Nephron (organoid): ENCODE measurements at regions not wholly inside any gene's neighbourhood (a gene's known extent, or its start where the extent isn't known, plus 50 kb on each side); places are given as distances from the start of the nearest gene placed in this dataset.

Source experiments
- H3K27ac Mint-ChIP-seq, 3 experiments: 2 replicates each; pipeline ENCODE4 v1.8.0; 2020; ENCODE audit warnings: mixed read lengths in 3 of 3, mild to moderate bottlenecking in 2 of 3, moderate library complexity in 1 of 3
- H3K27me3 Mint-ChIP-seq: 2 replicates; pipeline ENCODE4 v1.8.0; 2021; ENCODE audit warnings: low read depth, mild to moderate bottlenecking, moderate library complexity, mixed read lengths
- H3K36me3 Mint-ChIP-seq: 2 replicates; pipeline ENCODE4 v1.8.0; 2020; ENCODE audit warnings: low read depth, mixed read lengths
- H3K4me1 Mint-ChIP-seq: 2 replicates; pipeline ENCODE4 v1.8.0; 2020; ENCODE audit warnings: mixed read lengths
- H3K4me3 Mint-ChIP-seq, 3 experiments: 2 replicates each; pipeline ENCODE4 v1.8.0; 2020; ENCODE audit warnings: mild to moderate bottlenecking in 3 of 3, mixed read lengths in 3 of 3, moderate library complexity in 2 of 3
- H3K9me3 Mint-ChIP-seq: 2 replicates; pipeline ENCODE4 v1.8.0; 2020; ENCODE audit warnings: mixed read lengths
- CTCF ChIP-seq, 3 experiments: fragments of 200-600 bp; sonication (generic); IDR thresholded peaks; one replicate each; pipeline ENCODE4 v1.5.0; 2021; ENCODE audit warnings: antibody characterized with exemption in 3 of 3; ENCODE audit not compliant: unreplicated experiment in 3 of 3

- no peaks in the 10 kb centered on the region for H3K36me3 Mint-ChIP-seq
- H3K9me3 Mint-ChIP-seq = no peaks in the 10 kb centered on the region
- no peak overlapping the region for H3K27ac Mint-ChIP-seq
- H3K4me1 Mint-ChIP-seq = no peaks in the 10 kb centered on the region
- TF ChIP-seq CTCF (IDR thresholded peaks at IDR 0.05; ENCODE audit: unreplicated experiment in 3 of 3) = no peak
- no peak overlapping the region for H3K4me3 Mint-ChIP-seq
- H3K27me3 Mint-ChIP-seq = no peaks in the 10 kb centered on the region
Observed at GRCh38 chr3:180827171-180827570, 85.3 kb upstream of the FXR1 start.

GRCh38 chr3:180828001-180828720 is 84.3 kb upstream of the FXR1 start:
- Mint-ChIP-seq H3K27ac (no peak overlapping the region), H3K36me3 (no peaks in the 10 kb centered on the region), H3K4me1 (no peaks in the 10 kb centered on the region), H3K27me3 (no peaks in the 10 kb centered on the region), H3K4me3 (no peak overlapping the region), H3K9me3 (no peaks in the 10 kb centered on the region)
- TF ChIP-seq CTCF (IDR thresholded peaks at IDR 0.05; ENCODE audit: unreplicated experiment in 3 of 3) = no peak

- TF ChIP-seq CTCF (IDR thresholded peaks at IDR 0.05; ENCODE audit: unreplicated experiment in 3 of 3) = no peak
- H3K4me1 Mint-ChIP-seq = no peaks in the 10 kb centered on the region
- H3K36me3 Mint-ChIP-seq = no peaks in the 10 kb centered on the region
- H3K27ac Mint-ChIP-seq = no peak overlapping the region
- H3K4me3 Mint-ChIP-seq = no peak overlapping the region
- no peaks in the 10 kb centered on the region for H3K27me3 Mint-ChIP-seq
- no peaks in the 10 kb centered on the region for H3K9me3 Mint-ChIP-seq
Observed at GRCh38 chr3:180828723-180829408, 83.6 kb upstream of the FXR1 start.

GRCh38 chr3:180829409-180830405 is 82.8 kb upstream of the FXR1 start:
- no peak for TF ChIP-seq CTCF (IDR thresholded peaks at IDR 0.05; ENCODE audit: unreplicated experiment in 3 of 3)
- no peaks in the 10 kb centered on the region for H3K27me3 Mint-ChIP-seq
- no peak overlapping the region for H3K4me3 Mint-ChIP-seq
- no peaks in the 10 kb centered on the region for H3K9me3 Mint-ChIP-seq
- H3K36me3 Mint-ChIP-seq = no peaks in the 10 kb centered on the region
- H3K4me1 Mint-ChIP-seq = no peaks in the 10 kb centered on the region
- no peak overlapping the region for H3K27ac Mint-ChIP-seq

- Mint-ChIP-seq H3K27me3 (no peaks in the 10 kb centered on the region), H3K4me1 (no peaks in the 10 kb centered on the region), H3K4me3 (no peak overlapping the region), H3K36me3 (no peaks in the 10 kb centered on the region), H3K9me3 (no peaks in the 10 kb centered on the region), H3K27ac (no peak overlapping the region)
- no peak for TF ChIP-seq CTCF (IDR thresholded peaks at IDR 0.05; ENCODE audit: unreplicated experiment in 3 of 3)
Observed at GRCh38 chr3:180835501-180835900, 77.0 kb upstream of the FXR1 start.
